ENCODE measurements at regions not wholly inside any gene's neighbourhood (a gene's known extent, or its start where the extent isn't known, plus 50 kb on each side); places are given as distances from the start of the nearest gene placed in this dataset.
"Not testable (repeated sequence)": the region's sequence is repeated elsewhere in the genome, so short reads cannot be mapped to it uniquely, and the experiment has no call there.

- Mint-ChIP-seq H3K9me3 (no peaks in the 10 kb centered on the region), H3K36me3 (no peaks in the 10 kb centered on the region), H3K4me1 (peaks cover 12 to 15% of the 10 kb centered on the region in 2 donors), H3K27ac (no peak overlapping the region), H3K4me3 (peak overlapping the region in 1 of 5 donors; percentile 25), H3K27me3 (ENCODE audit: low read depth in 3 of 3) (peaks cover 1 to 3% (median 2%) of the 10 kb centered on the region in 3 donors)
- DNase-seq, result no peak
These were observed 114.1 kb upstream of the CARD11 start for GRCh38 chr7:3157566-3158287.

- Mint-ChIP-seq H3K4me1 (peaks cover 12 to 15% of the 10 kb centered on the region in 2 donors), H3K27ac (no peak overlapping the region), H3K4me3 (no peak overlapping the region), H3K36me3 (no peaks in the 10 kb centered on the region), H3K9me3 (no peaks in the 10 kb centered on the region), H3K27me3 (ENCODE audit: low read depth in 3 of 3) (peaks cover 1 to 3% (median 2%) of the 10 kb centered on the region in 3 donors)
- no peak for DNase-seq
These were observed 114.7 kb upstream of the CARD11 start for GRCh38 chr7:3158341-3158760.

- no peak overlapping the region for H3K4me3 Mint-ChIP-seq
- no peak for DNase-seq
- peaks cover 8 to 10% of the 10 kb centered on the region in 2 donors for H3K4me1 Mint-ChIP-seq
- H3K36me3 Mint-ChIP-seq, result no peaks in the 10 kb centered on the region
- H3K27me3 Mint-ChIP-seq (ENCODE audit: low read depth in 3 of 3), result peaks cover 1 to 4% (median 2%) of the 10 kb centered on the region in 3 donors
- no peak overlapping the region for H3K27ac Mint-ChIP-seq
- no peaks in the 10 kb centered on the region for H3K9me3 Mint-ChIP-seq
These were observed 115.4 kb upstream of the CARD11 start for GRCh38 chr7:3159039-3159438.

GRCh38 chr7:3159445-3159844 is 115.8 kb upstream of the CARD11 start:
- Mint-ChIP-seq H3K4me3 (no peak overlapping the region), H3K9me3 (no peaks in the 10 kb centered on the region), H3K27me3 (ENCODE audit: low read depth in 3 of 3) (peaks cover 2 to 7% (median 3%) of the 10 kb centered on the region in 3 donors), H3K36me3 (no peaks in the 10 kb centered on the region), H3K4me1 (peaks cover 6 to 8% of the 10 kb centered on the region in 2 donors), H3K27ac (no peak overlapping the region)
- DNase-seq, result no peak

- H3K4me1 Mint-ChIP-seq; H3K27me3 Mint-ChIP-seq (ENCODE audit: low read depth in 3 of 3); H3K36me3 Mint-ChIP-seq; H3K4me3 Mint-ChIP-seq; H3K9me3 Mint-ChIP-seq; H3K27ac Mint-ChIP-seq; DNase-seq: not testable (repeated sequence)
These were observed 116.3 kb upstream of the CARD11 start for GRCh38 chr7:3159926-3160325.

- no peak overlapping the region for H3K27ac Mint-ChIP-seq
These were observed 118.6 kb upstream of the CARD11 start for GRCh38 chr7:3162289-3162688.

GRCh38 chr7:3162798-3163197 is 119.1 kb upstream of the CARD11 start:
- H3K9me3 Mint-ChIP-seq; H3K4me3 Mint-ChIP-seq; DNase-seq; H3K36me3 Mint-ChIP-seq; H3K27me3 Mint-ChIP-seq (ENCODE audit: low read depth in 3 of 3); H3K27ac Mint-ChIP-seq; H3K4me1 Mint-ChIP-seq: not testable (repeated sequence)

More at GRCh38 chr7:3162289-3162688, 118.6 kb upstream of the CARD11 start:
- Mint-ChIP-seq H3K27me3 (ENCODE audit: low read depth in 3 of 3) (peaks cover 2 to 7% (median 5%) of the 10 kb centered on the region in 3 donors), H3K9me3 (no peaks in the 10 kb centered on the region), H3K4me3 (no peak overlapping the region), H3K4me1 (no peaks in the 10 kb centered on the region), H3K36me3 (no peaks in the 10 kb centered on the region)
- no peak for DNase-seq

GRCh38 chr7:3164380-3164792 is 120.7 kb upstream of the CARD11 start:
- Mint-ChIP-seq H3K36me3 (no peaks in the 10 kb centered on the region), H3K27ac (no peak overlapping the region), H3K9me3 (no peaks in the 10 kb centered on the region), H3K4me1 (peaks cover 6 to 12% of the 10 kb centered on the region in 2 donors), H3K4me3 (no peak overlapping the region), H3K27me3 (ENCODE audit: low read depth in 3 of 3) (peaks cover 6 to 12% (median 10%) of the 10 kb centered on the region in 3 donors)
- DNase-seq, result no peak

GRCh38 chr7:3165681-3166580 is 122.3 kb upstream of the CARD11 start:
- no peak for DNase-seq
- Mint-ChIP-seq H3K27ac (no peak overlapping the region), H3K4me3 (no peak overlapping the region), H3K27me3 (ENCODE audit: low read depth in 3 of 3) (peaks cover 6 to 12% (median 10%) of the 10 kb centered on the region in 3 donors), H3K9me3 (no peaks in the 10 kb centered on the region), H3K4me1 (peaks cover 6 to 12% of the 10 kb centered on the region in 2 donors), H3K36me3 (no peaks in the 10 kb centered on the region)

- Mint-ChIP-seq H3K36me3 (no peaks in the 10 kb centered on the region), H3K9me3 (no peaks in the 10 kb centered on the region), H3K4me3 (no peak overlapping the region), H3K27ac (no peak overlapping the region), H3K27me3 (ENCODE audit: low read depth in 3 of 3) (peaks cover 7 to 20% (median 10%) of the 10 kb centered on the region in 3 donors), H3K4me1 (peaks cover 6 to 12% of the 10 kb centered on the region in 2 donors)
- no peak for DNase-seq
These were observed 123.9 kb upstream of the CARD11 start for GRCh38 chr7:3167551-3167950.

- no peak for DNase-seq
- H3K36me3 Mint-ChIP-seq, result no peaks in the 10 kb centered on the region
- H3K27ac Mint-ChIP-seq, result no peak overlapping the region
- H3K4me1 Mint-ChIP-seq, result peaks cover 6 to 12% of the 10 kb centered on the region in 2 donors
- peaks cover 10 to 20% (median 10%) of the 10 kb centered on the region in 3 donors for H3K27me3 Mint-ChIP-seq (ENCODE audit: low read depth in 3 of 3)
- H3K9me3 Mint-ChIP-seq, result no peaks in the 10 kb centered on the region
- H3K4me3 Mint-ChIP-seq, result no peak overlapping the region
These were observed 124.7 kb upstream of the CARD11 start for GRCh38 chr7:3168370-3168769.

- Mint-ChIP-seq H3K27me3 (ENCODE audit: low read depth in 3 of 3) (peaks cover 10 to 20% (median 10%) of the 10 kb centered on the region in 3 donors), H3K4me3 (peak overlapping the region in 1 of 5 donors; percentile 63), H3K27ac (peak overlapping the region in 1 of 6 donors; percentile 21), H3K9me3 (no peaks in the 10 kb centered on the region), H3K4me1 (peaks cover 6 to 12% of the 10 kb centered on the region in 2 donors), H3K36me3 (no peaks in the 10 kb centered on the region)
- DNase-seq, result peak; percentile 10 to 40 (median 29)
These were observed 125.2 kb upstream of the CARD11 start for GRCh38 chr7:3168869-3169268.

- no peaks in the 10 kb centered on the region for H3K36me3 Mint-ChIP-seq
- peaks cover 6 to 25% (median 7%) of the 10 kb centered on the region in 3 donors for H3K27me3 Mint-ChIP-seq (ENCODE audit: low read depth in 3 of 3)
- no peak overlapping the region for H3K27ac Mint-ChIP-seq
- DNase-seq, result no peak
- peaks cover 6 to 12% of the 10 kb centered on the region in 2 donors for H3K4me1 Mint-ChIP-seq
- H3K4me3 Mint-ChIP-seq, result no peak overlapping the region
- H3K9me3 Mint-ChIP-seq, result no peaks in the 10 kb centered on the region
These were observed 128.2 kb upstream of the SDK1 start for GRCh38 chr7:3172768-3173280.
